Panc1 (cell line): ENCODE measurements at regions not wholly inside any gene's neighbourhood (a gene's known extent, or its start where the extent isn't known, plus 50 kb on each side); places are given as distances from the start of the nearest gene placed in this dataset.

Experiments used
- ATAC-seq: fragments of 200-7000 bp; cut with Tn5 transposase; 2 replicates; pipeline ENCODE4 v1.9.1; 2020; ENCODE audit warnings: mild to moderate bottlenecking, moderate library complexity
- BruUV-seq: library from RNA; stranded (reverse); fragments of 400-500 nt; replicated peaks from 2 replicates; lab custom pipeline; 2021; lab: Mats Ljungman, UMichigan
- CTCF ChIA-PET: fragments of 300-600 bp; sonication (Branson Sonifier 250); formaldehyde crosslinking; loops from one replicate; lab custom pipeline; 2022; ENCODE audit warnings: antibody characterized with exemption; lab: Charles Lee
- POLR2A ChIA-PET: fragments of 300-600 bp; sonication (Branson Sonifier 250); formaldehyde crosslinking; loops from one replicate; lab custom pipeline; 2022; ENCODE audit warnings: antibody characterized with exemption; lab: Charles Lee
- DNase-seq: peaks from one replicate; pipeline ENCODE4 v3.0.0-alpha.2; 2010; ENCODE audit warnings: low read depth, low spot score
- H3K27ac ChIP-seq: 2 replicates; pipeline ENCODE4 v1.5.1; 2011; ENCODE audit warnings: mild to moderate bottlenecking, low read length, inconsistent platforms
- H3K27me3 ChIP-seq: fragments of 200-500 bp; sonication (Bioruptor generic); 2 replicates; pipeline ENCODE4 v1.6.0; 2014; ENCODE audit warnings: low read length, inconsistent platforms; ENCODE audit not compliant: control insufficient read depth, insufficient read depth
- H3K36me3 ChIP-seq: fragments of 200-500 bp; sonication (Bioruptor generic); 2 replicates; pipeline ENCODE4 v1.5.1; 2014; ENCODE audit warnings: inconsistent platforms, mild to moderate bottlenecking, low read length, moderate library complexity; ENCODE audit not compliant: control insufficient read depth, insufficient read depth
- H3K4me1 ChIP-seq: 2 replicates; pipeline ENCODE4 v1.5.1; 2011; ENCODE audit warnings: inconsistent platforms, mild to moderate bottlenecking, low read length, moderate library complexity; ENCODE audit not compliant: control insufficient read depth, insufficient read depth
- H3K4me3 ChIP-seq, 2 experiments: 2 replicates each; pipeline ENCODE4 v1.5.1; 2011 to 2012; ENCODE audit warnings: low read depth in 2 of 2, low read length in 2 of 2, mild to moderate bottlenecking in 2 of 2, inconsistent platforms in 1 of 2, moderate library complexity in 1 of 2
- H3K9me3 ChIP-seq: fragments of 200-500 bp; sonication (Bioruptor generic); 2 replicates; pipeline ENCODE4 v1.5.1; 2014; ENCODE audit warnings: low read depth, mild to moderate bottlenecking, inconsistent platforms, low read length, moderate library complexity; ENCODE audit not compliant: control insufficient read depth, insufficient read depth
- CTCF ChIP-seq: fragments of 450-650 bp; IDR thresholded peaks from 2 replicates; pipeline ENCODE4 v1.5.1; 2017; ENCODE audit warnings: mild to moderate bottlenecking
- POLR2AphosphoS5 ChIP-seq: IDR thresholded peaks from 2 replicates; pipeline ENCODE4 v1.6.1; 2012; ENCODE audit warnings: mild to moderate bottlenecking, low read depth, low read length, moderate library complexity
- REST ChIP-seq, 2 experiments: IDR thresholded peaks; 2 replicates each; pipeline ENCODE4 v1.6.1; 2011 to 2012; ENCODE audit warnings: low read depth in 2 of 2, control low read depth in 1 of 2, low read length in 1 of 2, mild to moderate bottlenecking in 1 of 2, moderate library complexity in 1 of 2; ENCODE audit not compliant: insufficient read depth in 1 of 2
- SIN3A ChIP-seq: IDR thresholded peaks from 2 replicates; pipeline ENCODE4 v1.6.1; 2012; ENCODE audit warnings: low read depth, mild to moderate bottlenecking, low read length, moderate library complexity, borderline replicate concordance; ENCODE audit not compliant: insufficient read depth
- TCF7L2 ChIP-seq: IDR thresholded peaks from 2 replicates; pipeline ENCODE4 v1.6.1; 2011; ENCODE audit warnings: mild to moderate bottlenecking, low read depth, low read length, inconsistent platforms
- in situ Hi-C: cut with HindIII; loops from 2 replicates; pipeline ENCODE4 v1.10.0; 2016; ENCODE audit warnings: low sequenced_read_pairs, low pct_unique_long_range_greater_than_20kb
- intact Hi-C: fragments of 100-400 bp; cut with micrococcal nuclease; formaldehyde crosslinking; loops from one replicate; pipeline ENCODE4 v1.10.0; 2022; ENCODE audit not compliant: unreplicated experiment

GRCh38 chr4:177010418-177010817 is 217.7 kb upstream of the VEGFC start:
- no TSS peak for BruUV-seq
- Histone ChIP-seq H3K4me1 (no peaks in the 10 kb centered on the region), H3K36me3 (no peaks in the 10 kb centered on the region), H3K27me3 (no peaks in the 10 kb centered on the region), H3K9me3 (peaks cover 2% of the 10 kb centered on the region; the same call in 1 of the 2 replicates), H3K4me3 (no peak overlapping the region), H3K27ac (no peak overlapping the region)
- CTCF ChIA-PET = no interaction called here
- DNase-seq (no peak), ATAC-seq (no peak)
- in situ Hi-C loops = no loop called here
- intact Hi-C loops = no loop called here
- POLR2A ChIA-PET = no interaction called here
- TF ChIP-seq SIN3A (no peak), CTCF (no peak), REST (IDR thresholded peaks at IDR 0.05; ENCODE audit: insufficient read depth in 1 of 2, low read depth in 2 of 2, low read length in 1 of 2) (no peak), POLR2AphosphoS5 (no peak), TCF7L2 (no peak)

GRCh38 chr4:177012918-177013545 is 220.3 kb upstream of the VEGFC start:
- Histone ChIP-seq H3K27me3 (no peaks in the 10 kb centered on the region), H3K9me3 (peaks cover 2% of the 10 kb centered on the region; the same call in 1 of the 2 replicates), H3K4me1 (no peaks in the 10 kb centered on the region), H3K36me3 (no peaks in the 10 kb centered on the region), H3K4me3 (no peak overlapping the region), H3K27ac (no peak overlapping the region)
- DNase-seq (no peak), ATAC-seq (no peak)
- BruUV-seq = no TSS peak
- in situ Hi-C loops = no loop called here
- intact Hi-C loops = no loop called here
- POLR2A ChIA-PET = no interaction called here
- CTCF ChIA-PET = no interaction called here
- no peak for TF ChIP-seq TCF7L2
- TF ChIP-seq REST (IDR thresholded peaks at IDR 0.05; ENCODE audit: insufficient read depth in 1 of 2, low read depth in 2 of 2, low read length in 1 of 2) = no peak
- no peak for TF ChIP-seq SIN3A
- TF ChIP-seq POLR2AphosphoS5 = no peak
- no peak for TF ChIP-seq CTCF
